Sigmoid colon (tissue), 4 donors: ENCODE measurements at regions not wholly inside any gene's neighbourhood (a gene's known extent, or its start where the extent isn't known, plus 50 kb on each side); places are given as distances from the start of the nearest gene placed in this dataset.
"Not testable (repeated sequence)": the region's sequence is repeated elsewhere in the genome, so short reads cannot be mapped to it uniquely, and the experiment has no call there.

Source experiments
- CTCF ChIP-seq, 4 experiments: fragments of 450-650 bp in 3 of 4; fragments of 200-600 bp in 1 of 4; IDR thresholded peaks; one replicate each; pipeline ENCODE4 v1.5.1; 2016 to 2019; ENCODE audit warnings: antibody characterized with exemption in 4 of 4, mild to moderate bottlenecking in 3 of 4, moderate library complexity in 2 of 4
- EP300 ChIP-seq, 4 donors: sonication (generic); formaldehyde crosslinking; IDR thresholded peaks; one replicate each; pipeline ENCODE4 v1.6.1; 2017; ENCODE audit warnings: antibody characterized with exemption in 4 of 4
- POLR2A ChIP-seq, 2 donors: fragments of 450-650 bp; IDR thresholded peaks; one replicate each; pipeline ENCODE4 v1.6.1; 2016; ENCODE audit warnings: antibody characterized with exemption in 2 of 2, mild to moderate bottlenecking in 2 of 2, moderate library complexity in 2 of 2
- POLR2AphosphoS5 ChIP-seq, 4 donors: sonication (generic); formaldehyde crosslinking; IDR thresholded peaks; one replicate each; pipeline ENCODE4 v1.6.1; 2017; ENCODE audit warnings: antibody characterized with exemption in 4 of 4

GRCh38 chr3:20970807-20971206 is 780.2 kb downstream of the ZNF385D start:
- TF ChIP-seq CTCF, EP300, POLR2A, POLR2AphosphoS5 (IDR thresholded peaks at IDR 0.05): not testable (repeated sequence)
